GM21423 (cell line): ENCODE measurements at regions not wholly inside any gene's neighbourhood (a gene's known extent, or its start where the extent isn't known, plus 50 kb on each side); places are given as distances from the start of the nearest gene placed in this dataset.

Source experiments
- ATAC-seq: cut with Tn5 transposase; IDR thresholded peaks from one replicate; pipeline ENCODE4 v1.9.1; 2021; ENCODE audit warnings: mild to moderate bottlenecking, moderate library complexity; ENCODE audit not compliant: unreplicated experiment

DNA sequence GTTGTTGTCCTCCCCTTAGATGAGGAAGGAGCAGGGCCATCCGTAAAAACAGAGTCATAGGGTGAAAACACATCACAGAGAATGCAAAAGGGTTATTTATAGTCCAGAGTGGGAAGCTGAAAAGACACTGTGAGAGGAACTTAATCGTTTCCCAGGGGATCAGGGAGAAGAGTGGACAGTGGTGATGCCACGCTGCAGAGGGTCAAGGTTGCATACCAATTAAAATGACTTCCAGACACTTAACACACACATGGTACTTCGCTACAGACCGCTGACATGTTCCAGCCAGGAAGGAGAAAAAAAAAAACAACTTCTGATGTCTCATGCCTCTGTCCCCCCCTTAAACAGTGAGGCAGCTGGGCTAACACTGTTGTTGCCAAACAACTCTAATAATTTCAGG, 713.8 kb upstream of the RBFOX1 start:
- no peak for ATAC-seq

DNA sequence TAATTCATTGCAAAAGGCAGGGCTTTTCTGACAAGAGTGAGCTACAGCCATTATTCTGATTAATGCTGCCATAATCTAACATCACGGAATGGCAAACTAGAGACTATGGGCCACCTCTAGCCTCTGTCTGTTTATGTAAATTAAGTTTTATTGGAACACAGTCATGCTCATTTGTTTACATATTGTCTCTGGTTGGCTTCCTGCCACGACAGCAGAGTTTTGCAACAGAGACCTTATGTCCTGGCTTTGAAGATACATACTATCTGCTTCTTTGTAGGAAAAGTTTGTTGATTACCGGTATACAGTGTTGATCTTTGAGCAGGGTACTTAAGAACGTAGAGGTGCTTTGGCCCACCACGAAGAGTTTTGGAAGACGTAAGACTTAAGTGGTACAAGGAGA, 715.9 kb upstream of the RBFOX1 start:
- no peak for ATAC-seq

DNA sequence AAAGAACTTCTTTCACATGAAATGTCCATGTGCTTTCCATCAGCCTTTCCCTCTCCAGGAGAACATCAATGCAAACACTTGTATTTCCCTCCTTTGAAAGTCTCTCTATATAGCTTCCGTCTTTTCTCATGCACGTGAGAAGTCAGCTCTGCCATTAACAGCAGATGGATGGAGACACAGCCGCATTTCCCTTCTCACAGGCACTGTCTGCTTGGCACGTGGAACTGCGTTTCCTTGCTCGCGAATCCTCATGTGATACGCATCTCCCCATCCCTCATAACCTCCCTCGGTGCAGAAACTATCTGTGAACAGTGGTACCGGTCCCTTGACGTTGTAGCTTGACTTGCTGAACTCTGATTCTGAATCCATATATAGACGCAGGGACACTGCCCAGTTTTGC, 717.0 kb upstream of the RBFOX1 start:
- no peak for ATAC-seq

DNA sequence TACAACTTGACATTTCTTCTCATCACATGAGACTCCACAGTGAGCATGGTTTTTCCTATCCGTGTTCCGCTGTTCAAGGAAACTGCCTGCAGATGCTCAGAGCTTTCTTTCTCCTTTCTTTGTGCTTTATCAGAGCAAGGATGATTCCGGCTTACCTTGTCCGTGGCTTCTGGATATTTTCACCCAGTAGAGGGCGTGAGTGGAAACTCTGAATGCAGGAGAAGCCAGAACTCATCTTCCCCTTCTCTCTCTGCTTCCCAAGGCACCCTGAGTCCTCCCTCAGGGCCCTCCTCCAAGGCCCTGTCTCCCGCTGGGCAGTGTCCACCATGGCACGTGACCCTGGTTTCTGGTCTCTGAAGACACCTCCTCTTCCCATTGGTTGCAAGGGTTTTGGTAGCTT, 721.1 kb upstream of the RBFOX1 start:
- no peak for ATAC-seq

DNA sequence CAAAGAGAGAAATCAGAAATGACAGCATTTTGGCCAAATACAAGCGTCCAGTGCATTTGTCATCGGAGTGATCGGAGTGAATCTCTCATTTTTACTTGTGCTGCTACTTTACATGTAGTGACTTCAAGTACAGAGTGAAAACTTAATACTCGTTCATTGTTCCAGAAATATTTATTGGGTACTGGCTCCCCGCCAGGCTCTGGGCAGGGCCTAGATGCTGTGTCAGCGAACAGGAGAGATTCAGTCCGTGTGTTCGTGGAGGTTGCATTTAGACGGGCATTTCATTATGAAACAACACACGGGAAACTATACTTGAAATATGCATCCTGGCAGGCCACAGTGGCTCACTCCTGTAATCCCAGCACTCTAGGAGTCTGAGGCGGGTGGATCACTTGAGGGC, 727.2 kb upstream of the RBFOX1 start:
- ATAC-seq = no peak

DNA sequence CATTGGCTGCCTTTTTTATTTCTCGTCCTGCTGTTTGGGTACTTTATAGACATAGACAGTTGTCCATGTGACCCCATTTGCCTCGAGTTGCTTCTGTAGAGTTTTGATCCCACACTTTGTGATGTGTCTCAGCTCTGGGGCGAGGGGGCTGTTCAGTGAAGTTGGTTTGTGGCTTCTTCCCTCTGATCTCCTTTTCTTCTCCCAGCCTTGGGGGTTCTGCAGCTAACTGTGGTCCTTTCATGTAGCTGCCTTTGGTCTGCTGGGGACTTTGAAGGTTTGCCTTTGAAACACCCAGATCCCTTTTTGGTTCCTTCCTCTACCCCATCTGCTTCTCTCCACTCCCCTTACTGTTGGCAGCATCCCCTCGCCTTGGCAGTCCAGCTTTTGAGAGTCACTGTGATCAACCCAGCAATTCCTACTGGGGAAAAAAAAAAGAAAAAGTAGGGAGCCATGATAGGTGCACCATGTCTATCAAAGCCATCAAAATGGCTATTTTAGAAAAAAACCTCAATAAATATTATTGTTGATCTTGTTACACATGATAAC, 728.8 kb upstream of the RBFOX1 start:
- no peak for ATAC-seq

DNA sequence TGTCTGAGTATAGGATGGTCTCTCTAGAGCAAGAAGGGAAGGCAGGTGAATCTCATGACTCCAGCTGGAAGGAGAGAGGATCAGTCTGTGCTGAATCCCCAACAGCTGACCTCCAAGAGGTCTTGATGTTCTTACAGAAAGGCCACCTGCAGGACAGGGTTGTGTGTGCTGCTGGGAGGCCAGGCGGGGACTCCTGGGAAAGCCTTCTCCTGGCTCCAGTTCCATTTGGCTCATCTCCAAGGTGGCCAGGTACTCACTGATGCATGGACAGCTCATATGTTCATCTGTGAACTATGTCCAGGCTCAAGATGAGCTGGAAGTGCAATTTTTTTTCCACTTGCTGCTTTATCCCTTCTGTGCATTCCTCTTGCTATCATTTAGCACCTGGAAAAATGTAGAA, 730.2 kb upstream of the RBFOX1 start:
- ATAC-seq = no peak

DNA sequence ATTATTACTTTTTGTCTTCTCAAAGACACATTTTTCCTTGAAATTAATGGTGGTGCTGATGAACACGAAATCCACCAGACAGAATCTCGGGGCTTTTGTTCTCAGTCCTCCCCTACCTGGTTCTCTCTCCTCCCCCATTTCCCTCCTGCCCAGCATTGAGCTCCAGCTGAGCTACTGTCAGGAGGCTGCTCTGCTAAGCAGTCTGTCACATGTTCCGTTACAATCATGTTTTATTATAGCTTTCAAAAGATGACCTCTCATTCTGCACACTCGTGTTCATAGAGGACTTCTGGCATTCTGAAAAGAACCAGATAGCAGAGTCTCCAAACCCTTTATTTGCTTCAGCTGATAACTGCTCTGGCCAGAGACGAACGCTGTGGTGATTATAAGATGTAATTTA, 732.5 kb upstream of the RBFOX1 start:
- no peak for ATAC-seq

DNA sequence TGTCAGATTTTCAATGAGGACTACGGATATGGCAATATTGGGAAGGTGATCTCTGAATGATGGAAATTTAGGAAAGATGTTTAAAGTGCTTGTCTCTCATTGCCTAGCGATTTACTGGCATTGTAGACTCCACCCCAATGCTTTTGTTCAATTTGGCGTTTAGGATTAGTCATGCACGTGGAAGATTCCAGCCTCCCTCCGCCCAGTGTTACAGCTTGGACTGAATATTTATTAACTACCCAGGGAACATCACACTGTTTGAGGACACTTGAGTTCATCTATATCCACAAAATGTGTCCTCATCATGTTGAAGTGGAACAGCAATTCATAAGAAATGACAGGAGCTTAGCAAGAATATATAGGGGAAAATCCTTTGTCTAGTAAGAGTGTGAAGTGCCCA, 738.8 kb upstream of the RBFOX1 start:
- no peak for ATAC-seq

DNA sequence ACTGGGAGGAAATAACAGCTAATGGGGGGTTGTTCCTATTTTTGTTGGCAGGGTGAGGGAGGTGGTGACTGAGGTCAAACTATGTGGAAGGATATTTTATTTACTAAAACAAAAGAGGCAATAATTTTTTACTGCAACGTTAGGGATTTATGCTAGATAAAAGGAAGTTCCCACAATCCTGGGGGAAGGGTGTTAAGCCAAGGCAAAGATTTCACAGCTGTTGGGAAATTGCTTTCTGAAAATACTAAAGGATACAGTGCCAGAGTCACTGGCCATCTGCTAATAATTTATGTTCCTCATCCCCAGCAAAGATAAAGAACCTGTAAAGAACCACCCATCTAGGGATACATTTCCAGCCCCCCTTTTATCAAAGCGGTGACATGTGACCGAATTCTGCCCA, 756.0 kb upstream of the RBFOX1 start:
- no peak for ATAC-seq

DNA sequence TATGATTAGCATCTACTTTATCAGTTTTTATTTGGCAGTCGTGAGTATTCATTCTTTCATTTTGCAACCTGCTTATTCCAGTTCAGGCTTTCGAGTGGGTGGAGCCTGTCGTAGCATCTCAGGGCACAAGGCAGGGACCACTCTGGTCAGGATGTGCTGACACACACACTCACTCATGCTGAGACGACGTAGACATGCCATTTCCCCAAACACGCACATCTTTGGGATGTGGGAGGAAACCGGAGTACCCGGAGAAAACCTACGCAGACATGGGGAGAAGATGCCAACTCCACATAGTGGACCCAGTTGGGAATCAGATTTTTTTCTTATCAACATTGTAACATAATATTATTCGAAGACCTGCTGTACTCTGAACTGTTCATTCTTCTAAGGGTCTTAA, 756.5 kb upstream of the RBFOX1 start:
- ATAC-seq = no peak

DNA sequence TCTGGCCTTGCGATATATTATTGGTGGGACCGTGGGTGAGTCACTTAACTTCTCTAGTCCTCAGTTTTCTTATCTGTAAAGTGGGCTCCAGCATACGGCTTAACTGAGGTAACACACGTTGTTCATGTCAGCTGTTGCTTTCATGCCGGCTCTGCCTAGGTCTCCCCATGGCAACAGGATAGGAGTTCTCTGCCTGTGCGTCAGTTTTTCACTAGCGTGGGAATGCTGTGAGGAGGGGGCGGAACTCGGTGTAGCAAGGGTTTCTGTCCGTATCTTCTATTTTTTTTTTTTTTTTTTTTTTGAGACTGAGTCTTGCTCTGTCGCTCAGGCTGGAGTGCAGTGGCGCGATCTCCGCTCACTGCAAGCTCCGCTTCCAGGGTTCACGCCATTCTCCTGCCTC, 758.5 kb upstream of the RBFOX1 start:
- ATAC-seq = no peak

DNA sequence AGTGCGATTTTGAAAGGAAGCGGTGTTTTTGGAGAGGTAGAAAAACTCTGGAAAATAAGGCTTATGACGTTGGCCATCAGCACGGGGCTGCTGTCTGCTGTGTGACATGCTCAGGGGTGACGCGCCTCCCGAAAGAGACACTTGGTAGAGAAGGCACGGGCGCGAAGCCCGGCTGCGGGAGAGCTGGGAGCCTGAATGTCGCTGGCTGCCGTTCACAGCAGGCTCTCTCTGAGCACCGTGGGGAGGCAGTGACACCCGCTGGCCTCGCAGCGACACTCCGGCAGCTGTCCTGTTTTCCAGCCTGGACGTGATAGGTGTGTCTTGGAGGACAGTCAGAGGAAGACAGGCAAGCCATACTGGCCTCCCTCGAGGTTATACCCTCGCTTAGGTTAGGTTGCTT, 759.1 kb upstream of the RBFOX1 start:
- ATAC-seq = no peak

DNA sequence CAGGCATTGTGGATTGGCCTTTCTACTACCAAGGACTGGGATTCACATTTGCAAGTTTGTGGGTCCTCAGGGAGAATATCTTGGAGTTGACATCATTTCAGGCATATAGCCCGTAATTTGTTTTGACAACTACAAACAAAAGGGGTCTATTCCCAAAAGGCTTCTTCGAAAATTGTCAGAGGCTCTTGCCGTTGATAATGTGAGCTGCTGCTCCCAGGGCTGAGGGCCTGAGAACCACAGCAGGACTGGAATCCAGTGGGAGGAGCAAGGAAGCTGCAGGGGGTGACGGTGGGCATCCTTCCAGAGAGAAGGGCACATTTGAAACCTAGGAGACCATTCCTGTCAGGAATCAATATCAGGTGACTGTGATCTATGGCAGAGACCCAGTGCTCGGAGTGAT, 761.6 kb upstream of the RBFOX1 start:
- no peak for ATAC-seq

DNA sequence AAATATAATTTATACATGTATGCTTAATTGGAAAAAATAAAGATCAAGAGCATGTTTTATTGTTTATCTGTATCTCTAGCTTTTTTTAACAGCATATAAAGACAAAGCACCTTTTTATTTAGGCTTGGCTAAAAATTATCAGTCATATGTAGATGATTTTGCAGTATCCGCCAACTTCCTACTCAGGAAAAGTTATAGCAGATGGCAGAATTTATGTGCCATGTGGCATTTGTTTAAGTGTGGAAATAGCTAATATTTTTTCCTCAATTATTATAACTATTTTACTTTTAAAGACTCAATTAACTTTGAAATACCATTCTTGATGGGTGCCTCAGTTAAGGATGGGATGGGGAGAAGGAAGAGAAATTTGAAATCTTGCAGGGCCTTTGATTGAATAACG, 762.1 kb upstream of the RBFOX1 start:
- no peak for ATAC-seq

DNA sequence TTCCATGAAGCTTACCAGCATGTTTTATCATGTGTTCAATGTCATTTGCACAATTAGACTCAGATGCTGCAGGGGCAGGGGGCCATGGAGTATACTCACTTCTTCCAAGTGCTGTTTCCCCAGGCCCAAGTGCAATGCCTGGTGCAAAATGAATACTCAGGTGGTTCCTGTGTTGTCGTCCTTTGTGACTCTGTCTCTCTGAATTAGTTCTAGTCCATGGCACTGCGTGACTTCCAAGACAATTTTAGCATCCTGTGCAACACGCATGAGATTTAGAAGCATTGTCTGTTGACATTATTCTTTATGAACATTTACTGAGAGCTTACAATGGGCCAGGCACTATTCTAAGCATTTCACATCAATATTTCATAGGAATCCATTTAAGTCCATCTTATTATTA, 769.7 kb upstream of the RBFOX1 start:
- no peak for ATAC-seq

DNA sequence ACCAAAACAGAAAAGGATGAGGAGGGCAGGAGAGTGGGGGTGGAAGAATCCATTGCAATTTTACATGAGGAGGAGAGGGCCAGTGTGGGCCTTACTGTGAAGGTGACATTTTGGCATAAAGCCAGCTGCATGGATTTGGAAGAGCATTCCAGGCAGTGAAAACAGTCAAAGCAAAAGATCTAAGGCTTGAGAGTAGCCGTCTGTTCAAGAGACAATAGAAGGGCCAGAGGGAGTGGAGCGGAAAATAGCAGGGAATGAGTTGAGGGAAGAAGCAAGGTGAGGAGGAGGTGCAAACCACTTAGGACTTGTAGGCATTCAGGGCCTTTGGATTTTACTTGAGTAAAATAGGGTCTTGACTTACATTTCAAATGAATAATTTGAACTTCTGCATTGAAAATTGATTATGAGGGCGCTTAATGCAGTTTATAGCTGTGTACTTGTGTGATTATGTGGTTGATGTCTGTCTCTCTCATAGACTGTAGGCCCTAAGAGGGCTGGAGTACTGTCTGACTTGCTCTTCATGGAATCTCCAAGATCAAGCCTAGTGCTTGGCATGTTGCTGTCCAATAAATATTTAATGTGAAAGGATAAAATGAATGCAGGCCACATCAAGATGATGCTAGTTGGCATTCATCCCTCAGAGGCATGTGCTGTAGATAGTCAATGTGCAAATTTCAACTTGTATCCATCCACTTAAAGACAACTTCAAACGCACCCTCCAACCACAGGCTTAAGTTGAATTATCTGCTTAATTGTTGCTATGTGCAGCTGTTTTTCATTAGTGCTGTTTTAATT, 772.1 kb upstream of the RBFOX1 start:
- no peak for ATAC-seq

DNA sequence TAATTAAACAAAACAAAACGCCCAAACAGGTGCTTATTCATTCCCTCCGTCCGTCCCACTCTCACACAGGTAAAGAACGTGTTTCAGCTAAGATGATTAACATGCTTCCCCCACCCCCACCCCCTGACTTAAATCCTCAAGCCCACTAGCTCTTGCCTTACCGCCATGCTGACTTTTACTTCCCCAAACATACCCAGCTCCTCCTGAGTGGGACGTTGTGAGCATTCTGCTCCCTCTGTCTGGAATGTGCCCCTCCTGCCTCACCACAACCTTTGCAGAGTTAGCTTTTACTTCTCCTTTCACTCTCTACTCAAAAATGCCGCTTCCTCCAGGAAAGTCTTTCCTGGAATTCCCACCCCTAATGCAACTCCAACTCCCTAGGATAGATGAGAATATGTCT, 774.0 kb upstream of the RBFOX1 start:
- ATAC-seq = no peak

DNA sequence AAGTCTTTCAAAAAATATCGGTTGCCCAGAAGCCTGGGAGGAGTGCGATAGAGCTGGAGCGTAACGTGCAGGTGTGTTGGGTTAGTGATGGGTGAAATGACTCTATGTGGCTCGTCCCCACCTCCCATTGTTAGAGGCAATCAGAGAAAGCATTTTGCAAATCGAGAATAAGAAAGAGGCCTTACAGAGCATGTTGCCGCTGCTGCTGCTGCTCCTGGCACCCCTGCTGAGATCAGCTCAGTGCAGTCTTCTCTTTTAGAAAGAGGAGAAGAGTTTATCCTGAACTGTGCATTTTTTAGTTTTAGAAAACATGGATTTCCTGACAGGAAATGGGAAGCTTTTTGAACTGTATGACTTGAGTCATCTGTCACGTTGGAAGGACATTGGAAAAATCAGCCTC, 774.5 kb upstream of the RBFOX1 start:
- no peak for ATAC-seq

DNA sequence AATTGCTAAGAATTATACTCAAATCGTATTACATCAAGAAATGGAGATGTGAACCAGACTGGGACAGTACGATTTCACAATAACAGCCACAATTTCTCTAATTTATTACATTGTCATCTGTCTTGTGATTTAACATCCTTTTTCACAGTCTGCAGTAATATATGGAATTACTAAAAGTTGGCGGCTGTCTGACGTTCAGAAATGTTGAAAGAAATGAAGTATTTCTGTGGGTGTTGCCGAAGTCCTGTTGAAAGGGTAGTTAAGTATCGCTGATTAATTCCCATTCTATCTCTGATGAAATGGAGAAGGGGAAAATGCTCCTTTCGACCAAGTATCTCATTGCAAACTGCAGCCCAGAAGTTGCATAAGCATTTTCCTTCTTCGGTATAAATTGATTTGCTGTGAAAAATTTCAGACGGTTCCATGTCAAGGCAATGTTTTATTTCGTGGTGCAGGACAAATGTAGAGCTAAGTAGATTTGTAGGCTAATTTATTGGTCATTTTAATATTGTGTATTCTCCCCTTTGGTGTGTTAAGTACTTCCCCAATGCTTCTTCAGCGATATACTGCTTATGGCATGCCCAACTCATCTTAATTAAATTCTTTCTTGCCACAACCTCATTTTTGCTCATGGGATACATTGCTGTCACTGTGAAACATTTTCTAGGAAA, 775.2 kb upstream of the RBFOX1 start:
- ATAC-seq = no peak

DNA sequence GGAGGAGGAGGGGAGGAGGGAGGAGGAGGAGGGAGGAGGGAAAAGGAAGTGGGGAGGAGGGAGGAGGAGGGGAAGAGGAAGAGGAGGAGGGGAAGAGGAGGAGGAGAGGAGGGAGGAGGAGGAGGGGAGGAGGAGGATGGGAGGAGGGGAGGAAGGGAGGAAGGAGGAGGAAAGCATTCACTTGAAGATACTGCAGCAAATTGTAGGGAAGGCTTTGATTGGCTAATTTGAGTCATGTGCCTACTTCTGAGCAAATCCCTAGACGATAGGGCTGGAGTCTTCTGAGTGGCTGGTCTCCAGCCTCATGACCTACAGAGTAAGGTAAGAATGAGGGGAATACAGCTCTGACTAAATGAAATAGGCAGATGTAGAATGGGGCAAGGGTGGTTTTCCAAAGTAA, 783.2 kb upstream of the RBFOX1 start:
- no peak for ATAC-seq

DNA sequence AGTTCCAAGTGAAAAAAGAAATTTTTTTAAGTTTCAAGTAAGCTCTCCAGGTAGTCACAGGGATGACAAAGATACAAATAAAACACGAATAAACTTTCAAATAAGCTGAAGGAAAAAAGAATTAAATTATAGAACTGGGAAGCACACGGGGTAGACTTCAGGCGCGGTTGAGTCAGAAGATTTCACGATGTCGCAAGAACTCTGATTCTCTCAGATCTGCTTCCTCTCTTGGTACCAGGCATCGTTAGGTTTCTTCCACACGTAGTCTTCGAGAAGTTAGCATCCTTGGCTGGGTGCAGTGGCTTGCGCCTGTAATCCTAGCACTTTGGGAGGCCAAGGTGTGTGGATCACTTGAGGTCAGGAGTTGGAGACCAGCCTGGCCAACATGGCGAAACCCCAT, 784.1 kb upstream of the RBFOX1 start:
- ATAC-seq = no peak

DNA sequence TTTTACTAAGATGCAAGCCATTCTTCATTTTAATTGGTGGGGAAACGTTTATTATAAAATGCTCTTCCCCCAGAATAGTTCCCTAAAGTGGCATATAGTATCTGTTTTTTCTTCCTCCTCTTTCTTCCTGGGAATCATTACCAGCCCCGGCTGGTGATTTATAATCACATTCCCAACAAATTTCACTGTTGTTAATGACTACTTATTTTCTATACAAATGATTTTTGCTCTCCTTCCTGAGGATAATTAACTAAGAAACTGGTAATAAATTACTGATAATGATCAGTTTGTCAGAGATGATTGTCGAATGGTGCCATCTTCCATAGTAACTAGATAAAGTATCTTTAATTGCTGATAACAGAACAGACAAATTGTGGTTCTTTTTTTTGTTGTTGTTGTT, 785.5 kb upstream of the RBFOX1 start:
- ATAC-seq = no peak
